Loucy (cell line): ENCODE measurements at regions not wholly inside any gene's neighbourhood (a gene's known extent, or its start where the extent isn't known, plus 50 kb on each side); places are given as distances from the start of the nearest gene placed in this dataset.

Experiments
- EZH2phosphoT487 ChIP-seq: fragments of 200-600 bp; IDR thresholded peaks from 2 replicates; pipeline ENCODE4 v1.6.1; 2018; ENCODE audit warnings: antibody characterized with exemption, mild to moderate bottlenecking, moderate library complexity, borderline replicate concordance
- TF ChIP-seq, protein P1 (sequence below): fragments of 200-600 bp; sonication (generic); conservative IDR thresholded peaks from 2 replicates; pipeline ENCODE4 v1.5.1; 2014; ENCODE audit warnings: mild to moderate bottlenecking, antibody characterized with exemption, low read length

DNA sequence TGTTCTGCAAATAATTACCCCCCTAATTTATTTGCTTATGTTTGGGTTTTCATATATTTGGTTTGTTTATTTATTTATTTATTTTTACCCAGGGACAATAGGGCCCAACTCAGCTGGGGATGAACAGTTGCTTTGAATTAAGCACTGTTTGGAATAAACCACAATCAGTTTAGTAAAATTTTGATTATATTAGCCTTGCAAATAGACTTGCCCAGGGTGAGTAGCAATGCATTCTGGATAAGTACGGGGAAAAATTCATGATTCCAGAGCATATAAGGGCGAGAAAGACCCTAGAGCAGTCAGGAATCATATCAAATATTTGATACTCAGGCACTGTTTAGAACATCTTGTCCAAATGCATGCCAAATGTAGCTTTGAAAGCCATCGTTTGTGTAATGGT lies 242.7 kb downstream of the OMA1 start:
- TF ChIP-seq, protein P1, sequence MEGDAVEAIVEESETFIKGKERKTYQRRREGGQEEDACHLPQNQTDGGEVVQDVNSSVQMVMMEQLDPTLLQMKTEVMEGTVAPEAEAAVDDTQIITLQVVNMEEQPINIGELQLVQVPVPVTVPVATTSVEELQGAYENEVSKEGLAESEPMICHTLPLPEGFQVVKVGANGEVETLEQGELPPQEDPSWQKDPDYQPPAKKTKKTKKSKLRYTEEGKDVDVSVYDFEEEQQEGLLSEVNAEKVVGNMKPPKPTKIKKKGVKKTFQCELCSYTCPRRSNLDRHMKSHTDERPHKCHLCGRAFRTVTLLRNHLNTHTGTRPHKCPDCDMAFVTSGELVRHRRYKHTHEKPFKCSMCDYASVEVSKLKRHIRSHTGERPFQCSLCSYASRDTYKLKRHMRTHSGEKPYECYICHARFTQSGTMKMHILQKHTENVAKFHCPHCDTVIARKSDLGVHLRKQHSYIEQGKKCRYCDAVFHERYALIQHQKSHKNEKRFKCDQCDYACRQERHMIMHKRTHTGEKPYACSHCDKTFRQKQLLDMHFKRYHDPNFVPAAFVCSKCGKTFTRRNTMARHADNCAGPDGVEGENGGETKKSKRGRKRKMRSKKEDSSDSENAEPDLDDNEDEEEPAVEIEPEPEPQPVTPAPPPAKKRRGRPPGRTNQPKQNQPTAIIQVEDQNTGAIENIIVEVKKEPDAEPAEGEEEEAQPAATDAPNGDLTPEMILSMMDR: no peak
- no peak for TF ChIP-seq EZH2phosphoT487
